ENCODE measurements at regions not wholly inside any gene's neighbourhood (a gene's known extent, or its start where the extent isn't known, plus 50 kb on each side); places are given as distances from the start of the nearest gene placed in this dataset.

GRCh38 chr10:43869669-43870322, 221.1 kb upstream of the ZNF32 start:
- H3K27ac ChIP-seq (ENCODE audit: low read length): no peak overlapping the region
- H3K4me1 ChIP-seq (ENCODE audit: low read length): no peaks in the 10 kb centered on the region
- H3K27me3 ChIP-seq (ENCODE audit: low read depth, low read length): no peaks in the 10 kb centered on the region
- no peak overlapping the region for H3K4me3 ChIP-seq (ENCODE audit: low read length)
- no peak overlapping the region for H2AFZ ChIP-seq (ENCODE audit: low read depth, low read length)
- H3K36me3 ChIP-seq (replicated peaks; ENCODE audit: low read depth, low read length): no peaks in the 10 kb centered on the region
- H3K4me2 ChIP-seq (ENCODE audit: low read length): no peak overlapping the region
- no peaks in the 10 kb centered on the region for H3K9me3 ChIP-seq (ENCODE audit: insufficient read depth, low read length)
- H4K20me1 ChIP-seq (ENCODE audit: insufficient read depth, low read length): no peaks in the 10 kb centered on the region
- H3K79me2 ChIP-seq (ENCODE audit: low read length): no peaks in the 10 kb centered on the region
- no peak overlapping the region for H3K9ac ChIP-seq (ENCODE audit: low read length)
- no peak for TF ChIP-seq CTCF (IDR thresholded peaks at IDR 0.05; ENCODE audit: low read depth, low read length)
- no peak for TF ChIP-seq EZH2phosphoT487 (IDR thresholded peaks at IDR 0.05; ENCODE audit: low read depth)

GRCh38 chr10:43868952-43869351, 220.3 kb upstream of the ZNF32 start:
- no peaks in the 10 kb centered on the region for H3K27me3 ChIP-seq (ENCODE audit: low read depth, low read length)
- H3K36me3 ChIP-seq (replicated peaks; ENCODE audit: low read depth, low read length): no peaks in the 10 kb centered on the region
- TF ChIP-seq CTCF (IDR thresholded peaks at IDR 0.05; ENCODE audit: low read depth, low read length) (no peak), EZH2phosphoT487 (IDR thresholded peaks at IDR 0.05; ENCODE audit: low read depth) (no peak)
- H3K27ac ChIP-seq (ENCODE audit: low read length): no peak overlapping the region
- no peaks in the 10 kb centered on the region for H3K9me3 ChIP-seq (ENCODE audit: insufficient read depth, low read length)
- H3K4me2 ChIP-seq (ENCODE audit: low read length): no peak overlapping the region
- H3K79me2 ChIP-seq (ENCODE audit: low read length): no peaks in the 10 kb centered on the region
- no peaks in the 10 kb centered on the region for H3K4me1 ChIP-seq (ENCODE audit: low read length)
- no peak overlapping the region for H3K4me3 ChIP-seq (ENCODE audit: low read length)
- H3K9ac ChIP-seq (ENCODE audit: low read length): no peak overlapping the region
- no peak overlapping the region for H2AFZ ChIP-seq (ENCODE audit: low read depth, low read length)
- no peaks in the 10 kb centered on the region for H4K20me1 ChIP-seq (ENCODE audit: insufficient read depth, low read length)

- Histone ChIP-seq H3K36me3 (replicated peaks; ENCODE audit: low read depth, low read length) (no peaks in the 10 kb centered on the region), H3K79me2 (ENCODE audit: low read length) (no peaks in the 10 kb centered on the region), H3K9ac (ENCODE audit: low read length) (no peak overlapping the region), H3K4me2 (ENCODE audit: low read length) (no peak overlapping the region), H3K27me3 (ENCODE audit: low read depth, low read length) (no peaks in the 10 kb centered on the region), H3K4me1 (ENCODE audit: low read length) (no peaks in the 10 kb centered on the region), H2AFZ (ENCODE audit: low read depth, low read length) (no peak overlapping the region), H3K27ac (ENCODE audit: low read length) (no peak overlapping the region), H4K20me1 (ENCODE audit: insufficient read depth, low read length) (no peaks in the 10 kb centered on the region), H3K4me3 (ENCODE audit: low read length) (no peak overlapping the region), H3K9me3 (ENCODE audit: insufficient read depth, low read length) (no peaks in the 10 kb centered on the region)
- TF ChIP-seq CTCF (IDR thresholded peaks at IDR 0.05; ENCODE audit: low read depth, low read length) (no peak), EZH2phosphoT487 (IDR thresholded peaks at IDR 0.05; ENCODE audit: low read depth) (no peak)
These were observed 219.2 kb upstream of the ZNF32 start for GRCh38 chr10:43867667-43868565.

GRCh38 chr10:43867113-43867512, 218.4 kb upstream of the ZNF32 start:
- no peaks in the 10 kb centered on the region for H3K4me1 ChIP-seq (ENCODE audit: low read length)
- no peak overlapping the region for H3K27ac ChIP-seq (ENCODE audit: low read length)
- no peaks in the 10 kb centered on the region for H3K36me3 ChIP-seq (replicated peaks; ENCODE audit: low read depth, low read length)
- TF ChIP-seq CTCF (IDR thresholded peaks at IDR 0.05; ENCODE audit: low read depth, low read length) (no peak), EZH2phosphoT487 (IDR thresholded peaks at IDR 0.05; ENCODE audit: low read depth) (no peak)
- H3K4me2 ChIP-seq (ENCODE audit: low read length): no peak overlapping the region
- no peaks in the 10 kb centered on the region for H3K9me3 ChIP-seq (ENCODE audit: insufficient read depth, low read length)
- no peaks in the 10 kb centered on the region for H4K20me1 ChIP-seq (ENCODE audit: insufficient read depth, low read length)
- no peak overlapping the region for H3K4me3 ChIP-seq (ENCODE audit: low read length)
- H3K27me3 ChIP-seq (ENCODE audit: low read depth, low read length): no peaks in the 10 kb centered on the region
- no peaks in the 10 kb centered on the region for H3K79me2 ChIP-seq (ENCODE audit: low read length)
- H3K9ac ChIP-seq (ENCODE audit: low read length): no peak overlapping the region
- H2AFZ ChIP-seq (ENCODE audit: low read depth, low read length): no peak overlapping the region
